HPDE6-E6E7 (cell line): ENCODE measurements at regions not wholly inside any gene's neighbourhood (a gene's known extent, or its start where the extent isn't known, plus 50 kb on each side); places are given as distances from the start of the nearest gene placed in this dataset.
"Not testable (repeated sequence)": the region's sequence is repeated elsewhere in the genome, so short reads cannot be mapped to it uniquely, and the experiment has no call there.

Experiments
- DNase-seq: peaks from one replicate; pipeline ENCODE4 v3.0.0; 2011; ENCODE audit warnings: missing footprints; ENCODE audit errors: extremely low spot score

- no peak for DNase-seq
Observed at GRCh38 chr21:36246080-36246631, 73.8 kb upstream of the MORC3 start.

DNA sequence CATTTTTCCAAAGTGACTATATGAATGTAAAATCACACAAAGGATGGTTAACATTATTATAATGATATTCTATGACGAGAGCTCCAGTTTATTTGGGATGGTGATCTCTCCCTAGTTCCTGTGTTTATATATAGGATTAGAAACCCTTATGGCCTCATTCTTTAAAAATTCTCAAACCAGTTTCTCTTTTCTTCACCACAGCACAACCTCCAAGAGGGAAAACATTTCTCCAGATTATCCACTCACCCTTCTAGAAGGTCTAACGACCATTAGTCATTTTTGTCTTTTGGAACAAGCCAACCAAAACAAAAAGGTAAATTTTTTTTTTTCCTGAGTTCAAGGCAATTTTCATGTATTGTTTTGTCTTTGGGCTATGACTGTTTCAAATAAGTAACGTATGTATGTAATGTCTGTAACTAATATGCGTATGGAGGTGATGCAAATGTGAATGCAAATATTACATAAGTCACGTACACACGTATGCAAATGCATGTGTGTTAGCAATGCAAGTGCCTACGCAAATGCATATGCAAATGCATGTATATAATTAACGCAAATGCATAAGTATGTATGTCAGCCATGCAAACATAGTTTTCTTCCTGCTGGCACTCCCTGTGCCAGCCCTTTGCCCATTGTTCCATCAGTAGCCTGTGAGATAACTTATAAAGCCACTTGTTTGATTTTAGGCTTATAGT lies 72.5 kb upstream of the MORC3 start:
- no peak for DNase-seq

- no peak for DNase-seq
Observed at GRCh38 chr21:36249576-36250422, 70.2 kb upstream of the MORC3 start.

- no peak for DNase-seq
Observed at GRCh38 chr21:36250423-36251075, 69.4 kb upstream of the MORC3 start.

DNA sequence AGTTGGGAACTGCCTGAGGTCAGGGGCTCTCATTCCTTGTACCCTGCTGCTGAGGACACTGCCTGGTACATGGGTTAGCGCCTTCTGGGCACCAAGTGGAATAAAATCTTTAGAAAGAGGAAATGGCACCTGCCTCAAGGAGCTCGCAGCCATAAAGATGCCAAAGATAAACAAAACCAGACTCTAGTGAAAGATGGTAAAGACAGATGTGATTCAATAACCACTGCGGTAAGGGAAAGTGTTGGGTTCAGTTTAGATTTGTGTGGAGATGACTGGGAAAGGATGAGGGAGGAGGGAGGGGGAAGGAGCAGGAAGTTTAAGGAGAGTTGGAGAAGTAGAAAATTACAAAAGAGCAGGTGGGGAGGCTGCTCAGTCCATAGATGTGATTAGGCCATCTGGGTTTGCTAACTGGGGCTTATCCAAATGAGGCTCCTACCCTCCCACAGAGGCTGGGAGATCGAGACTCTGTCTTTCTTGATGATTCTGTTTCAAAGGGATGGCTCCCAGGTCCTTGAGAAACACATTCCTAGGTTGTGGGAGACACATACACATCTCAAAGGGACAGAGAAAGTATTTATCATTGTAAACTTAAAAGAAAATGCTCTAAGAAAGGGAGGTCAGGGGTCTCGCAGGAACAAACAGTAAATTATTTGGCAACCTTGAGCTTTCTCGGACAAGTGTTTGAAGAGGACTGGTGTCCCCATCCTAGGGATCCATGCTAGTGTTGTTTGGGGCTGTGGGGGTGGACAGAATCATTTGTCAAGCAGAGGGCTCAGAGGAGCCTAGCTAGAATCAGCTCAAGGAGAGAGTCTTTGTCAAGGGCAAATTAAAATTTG lies 65.7 kb upstream of the MORC3 start:
- no peak for DNase-seq

- DNase-seq, result no peak
Observed at GRCh38 chr21:36255663-36256062, 64.3 kb upstream of the MORC3 start.

- no peak for DNase-seq
Observed at GRCh38 chr21:36257657-36258056, 62.3 kb upstream of the MORC3 start.

- DNase-seq, result peak; percentile 49
Observed at GRCh38 chr21:36260030-36260787, 59.8 kb upstream of the MORC3 start.

DNA sequence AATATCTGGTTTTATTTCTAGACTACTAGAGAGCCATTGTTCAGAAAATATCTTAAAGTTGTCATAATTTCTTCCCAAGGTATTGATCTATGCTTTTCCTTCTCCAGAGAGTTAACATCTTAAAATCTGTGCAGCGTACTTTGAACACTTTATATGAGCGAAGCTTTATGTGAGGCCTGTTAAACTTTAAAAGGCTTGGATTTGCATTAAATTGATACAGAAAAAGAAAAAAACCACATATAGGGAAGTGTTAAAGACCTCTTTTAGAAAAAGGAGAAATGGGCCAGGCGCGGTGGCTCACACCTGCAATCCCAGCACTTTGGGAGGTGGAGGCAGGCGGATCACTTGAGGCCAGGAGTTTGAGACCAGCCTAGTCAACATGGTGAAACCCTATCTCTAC lies 59.2 kb upstream of the MORC3 start:
- no peak for DNase-seq

DNA sequence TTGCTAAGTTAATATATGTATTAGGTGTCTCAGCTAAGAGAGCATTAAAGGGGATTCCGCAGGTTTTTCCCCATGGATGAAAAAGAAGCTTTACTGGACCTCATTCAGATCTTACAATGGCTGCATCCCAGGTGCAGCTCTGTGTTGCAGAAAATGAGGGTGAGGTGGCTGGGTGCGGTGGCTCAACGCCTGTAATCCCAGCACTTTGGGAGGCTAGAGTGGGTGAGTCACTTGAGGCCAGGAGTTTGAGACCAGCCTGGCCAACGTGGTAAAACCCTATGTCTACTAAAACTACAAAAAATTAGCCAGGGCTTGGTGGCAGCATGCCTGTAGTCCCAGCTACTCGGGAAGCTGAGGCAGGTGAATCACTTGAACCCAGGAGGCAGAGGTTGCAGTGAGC lies 58.5 kb upstream of the MORC3 start:
- no peak for DNase-seq

GRCh38 chr21:36263797-36264196 lies 56.2 kb upstream of the MORC3 start:
- DNase-seq, result no peak

DNA sequence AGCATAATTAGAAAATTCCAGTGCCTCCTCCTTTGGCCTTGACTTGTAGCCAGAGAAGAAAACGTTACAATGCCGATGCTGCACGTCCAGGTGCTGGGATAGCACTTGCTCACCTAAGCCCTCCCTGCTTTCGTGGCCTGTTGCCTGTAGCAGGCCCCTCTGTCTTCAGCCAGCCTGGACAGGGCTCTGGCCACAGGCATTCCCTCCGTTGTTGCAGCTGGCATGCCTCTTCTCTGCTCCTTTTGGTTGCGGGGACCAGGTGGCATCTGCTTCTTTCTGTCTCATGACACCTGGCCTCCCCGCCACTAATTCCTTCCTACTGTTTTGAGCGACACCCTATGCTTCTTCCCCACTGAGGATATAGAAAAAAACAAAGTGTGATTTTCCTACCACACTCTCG lies 54.6 kb upstream of the MORC3 start:
- no peak for DNase-seq

- not testable (repeated sequence) for DNase-seq
Observed at GRCh38 chr21:36267828-36268227, 52.2 kb upstream of the MORC3 start.

DNA sequence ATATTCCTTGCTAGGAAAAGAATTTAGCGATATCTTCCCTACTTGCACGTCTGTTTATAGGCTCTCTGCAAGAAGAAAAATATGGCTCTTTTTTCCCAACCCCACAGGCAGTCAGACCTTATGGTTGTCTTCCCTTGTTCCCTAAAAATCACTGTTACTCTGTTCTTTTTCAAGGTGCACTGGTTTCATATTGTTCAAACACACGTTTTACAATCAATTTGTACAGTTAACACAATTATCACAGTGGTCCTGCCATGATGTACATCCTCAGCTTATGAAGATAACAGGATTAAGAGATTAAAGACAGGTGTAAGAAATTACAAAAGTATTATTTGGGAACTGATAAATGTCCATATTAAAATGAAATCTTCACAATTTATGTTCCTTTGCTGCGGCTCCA lies 51.7 kb upstream of the MORC3 start:
- DNase-seq, result not testable (repeated sequence)
